ENCODE measurements at regions not wholly inside any gene's neighbourhood (a gene's known extent, or its start where the extent isn't known, plus 50 kb on each side); places are given as distances from the start of the nearest gene placed in this dataset.

DNA sequence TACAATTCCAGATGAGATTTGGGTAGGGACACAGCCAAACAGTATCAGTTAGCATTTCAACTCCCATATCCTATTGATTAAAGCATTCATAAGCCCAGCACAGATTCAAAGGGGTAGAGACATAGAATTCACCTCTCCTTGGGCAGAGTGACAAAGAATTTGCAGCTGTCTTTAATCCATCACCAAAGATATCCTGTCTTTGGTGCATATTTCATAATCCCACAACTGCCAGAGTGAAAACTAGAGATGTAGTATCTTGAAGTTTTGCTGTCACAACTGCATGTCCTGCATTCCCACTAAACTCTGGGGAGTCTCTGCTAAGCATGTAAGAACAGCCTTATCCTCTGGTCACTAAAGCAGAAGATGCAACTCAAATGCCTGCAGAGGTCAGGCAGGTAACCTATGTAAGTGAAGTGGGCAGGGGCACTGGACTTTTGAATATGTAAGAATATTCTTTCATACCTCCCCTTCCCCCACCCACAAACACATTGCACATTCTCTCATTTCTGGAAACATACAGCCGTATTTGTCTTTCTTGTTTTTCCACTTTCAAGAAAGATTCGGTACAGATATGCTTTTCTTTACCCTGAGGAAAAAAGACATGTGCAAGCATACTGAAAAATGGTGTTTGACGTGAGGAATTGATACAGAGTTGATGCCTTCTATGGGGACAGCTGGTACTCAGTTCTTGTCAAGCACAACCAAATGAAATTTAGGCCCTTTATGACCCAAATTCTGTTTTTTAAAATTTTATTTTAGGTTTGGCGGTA lies 283.1 kb downstream of the SP3 start:
- Histone ChIP-seq H3K27ac (no peak overlapping the region), H3K4me1 (no peaks in the 10 kb centered on the region), H3K27me3 (no peaks in the 10 kb centered on the region), H3K4me3 (no peak overlapping the region), H3K9me3 (peaks cover 3 to 11% of the 10 kb centered on the region in 2 donors), H3K36me3 (no peaks in the 10 kb centered on the region)
- intact Hi-C loops (cut with DNase I; ENCODE audit: low total_unique reads): no loop called here
- no peak for TF ChIP-seq POLR2AphosphoS5 (IDR thresholded peaks at IDR 0.05)
- no peak for DNase-seq (ENCODE audit: low spot score in 2 of 2)

DNA sequence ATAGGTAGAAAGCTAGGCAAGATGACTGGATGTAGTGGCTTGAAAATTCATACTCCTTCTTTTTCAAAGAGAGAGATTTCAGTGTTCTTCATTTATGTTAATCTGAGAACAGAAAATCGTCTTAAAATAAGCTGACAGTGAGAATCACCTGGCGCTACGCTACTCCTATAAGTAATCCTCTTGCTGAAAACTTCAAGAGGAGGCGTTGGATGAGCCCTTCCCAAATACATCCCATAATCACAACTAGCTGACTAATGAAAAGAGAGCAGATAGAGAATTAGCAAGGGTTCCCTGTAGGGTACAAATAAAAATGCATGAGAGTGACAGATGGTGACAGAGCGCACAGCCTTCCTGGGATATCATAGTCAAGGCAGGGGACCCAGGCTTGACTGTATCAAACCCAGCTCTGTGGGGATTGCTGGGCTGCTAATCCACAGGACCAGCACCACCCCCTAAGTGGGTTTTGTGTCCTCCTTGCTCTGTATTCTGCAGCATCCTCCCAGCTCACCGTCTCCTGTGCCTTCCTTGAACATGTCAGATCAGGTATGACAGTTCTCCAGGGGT lies 280.2 kb downstream of the SP3 start:
- no peak for DNase-seq (ENCODE audit: low spot score in 2 of 2)
- Histone ChIP-seq H3K27me3 (no peaks in the 10 kb centered on the region), H3K9me3 (peaks cover 3 to 11% of the 10 kb centered on the region in 2 donors), H3K4me1 (no peaks in the 10 kb centered on the region), H3K4me3 (no peak overlapping the region), H3K27ac (no peak overlapping the region), H3K36me3 (no peaks in the 10 kb centered on the region)
- intact Hi-C loops (cut with DNase I; ENCODE audit: low total_unique reads): no loop called here
- TF ChIP-seq POLR2A (IDR thresholded peaks at IDR 0.05) (no peak), POLR2AphosphoS5 (IDR thresholded peaks at IDR 0.05) (no peak)
- TF ChIP-seq, protein P1, sequence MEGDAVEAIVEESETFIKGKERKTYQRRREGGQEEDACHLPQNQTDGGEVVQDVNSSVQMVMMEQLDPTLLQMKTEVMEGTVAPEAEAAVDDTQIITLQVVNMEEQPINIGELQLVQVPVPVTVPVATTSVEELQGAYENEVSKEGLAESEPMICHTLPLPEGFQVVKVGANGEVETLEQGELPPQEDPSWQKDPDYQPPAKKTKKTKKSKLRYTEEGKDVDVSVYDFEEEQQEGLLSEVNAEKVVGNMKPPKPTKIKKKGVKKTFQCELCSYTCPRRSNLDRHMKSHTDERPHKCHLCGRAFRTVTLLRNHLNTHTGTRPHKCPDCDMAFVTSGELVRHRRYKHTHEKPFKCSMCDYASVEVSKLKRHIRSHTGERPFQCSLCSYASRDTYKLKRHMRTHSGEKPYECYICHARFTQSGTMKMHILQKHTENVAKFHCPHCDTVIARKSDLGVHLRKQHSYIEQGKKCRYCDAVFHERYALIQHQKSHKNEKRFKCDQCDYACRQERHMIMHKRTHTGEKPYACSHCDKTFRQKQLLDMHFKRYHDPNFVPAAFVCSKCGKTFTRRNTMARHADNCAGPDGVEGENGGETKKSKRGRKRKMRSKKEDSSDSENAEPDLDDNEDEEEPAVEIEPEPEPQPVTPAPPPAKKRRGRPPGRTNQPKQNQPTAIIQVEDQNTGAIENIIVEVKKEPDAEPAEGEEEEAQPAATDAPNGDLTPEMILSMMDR (IDR thresholded peaks at IDR 0.05): no peak

DNA sequence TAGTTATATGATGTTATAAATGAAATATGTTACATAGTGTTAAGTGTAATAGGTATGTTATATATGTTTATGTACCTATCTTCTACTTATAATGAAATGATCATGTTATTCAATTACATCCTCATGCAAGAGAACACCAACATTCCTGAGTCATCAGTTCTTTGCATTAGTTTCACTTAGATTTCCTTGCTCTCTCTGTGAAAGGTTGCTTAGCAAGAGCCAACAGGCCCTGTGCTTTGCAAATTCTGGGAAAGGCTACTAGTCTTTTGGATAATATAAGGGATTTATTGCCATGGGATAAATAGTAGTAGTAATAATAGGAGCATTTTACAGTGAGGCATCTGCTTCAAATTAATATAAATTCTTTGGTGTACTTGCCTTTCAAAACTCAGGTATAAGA lies 274.8 kb downstream of the SP3 start:
- intact Hi-C loops (cut with DNase I; ENCODE audit: low total_unique reads): no loop called here
- H3K36me3 ChIP-seq: no peaks in the 10 kb centered on the region
- no peak overlapping the region for H3K4me3 ChIP-seq
- no peak for DNase-seq (ENCODE audit: low spot score in 2 of 2)
- H3K27me3 ChIP-seq: no peaks in the 10 kb centered on the region
- H3K27ac ChIP-seq: no peak overlapping the region
- no peaks in the 10 kb centered on the region for H3K4me1 ChIP-seq
- H3K9me3 ChIP-seq: no peaks in the 10 kb centered on the region
- TF ChIP-seq POLR2A (IDR thresholded peaks at IDR 0.05) (no peak), POLR2AphosphoS5 (IDR thresholded peaks at IDR 0.05) (no peak)
- TF ChIP-seq, protein P1 (IDR thresholded peaks at IDR 0.05): no peak

DNA sequence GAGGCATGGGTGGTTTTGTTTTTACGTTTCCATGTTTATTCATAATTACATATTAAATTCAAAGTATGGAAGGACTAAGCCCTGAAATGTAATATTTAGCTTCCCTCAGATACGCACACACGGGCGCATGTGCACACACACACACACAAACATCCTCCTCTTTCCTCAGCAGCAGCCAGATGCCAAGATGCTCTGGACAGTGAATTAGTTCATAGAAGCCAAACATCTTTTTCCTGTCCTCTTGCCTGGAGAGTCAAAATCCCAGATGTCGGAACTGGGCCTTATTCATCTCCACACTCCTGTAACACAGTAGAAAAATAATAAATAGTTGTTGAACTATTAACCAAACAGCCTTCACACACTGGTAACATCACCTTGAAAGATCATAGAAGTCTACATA lies 273.1 kb downstream of the SP3 start:
- Histone ChIP-seq H3K27me3 (no peaks in the 10 kb centered on the region), H3K27ac (no peak overlapping the region), H3K9me3 (no peaks in the 10 kb centered on the region), H3K4me1 (no peaks in the 10 kb centered on the region), H3K4me3 (no peak overlapping the region), H3K36me3 (no peaks in the 10 kb centered on the region)
- DNase-seq (ENCODE audit: low spot score in 2 of 2): no peak
- no peak for TF ChIP-seq POLR2A (IDR thresholded peaks at IDR 0.05)
- TF ChIP-seq POLR2AphosphoS5 (IDR thresholded peaks at IDR 0.05): no peak
- TF ChIP-seq, protein P1 (IDR thresholded peaks at IDR 0.05): no peak
- intact Hi-C loops (cut with DNase I; ENCODE audit: low total_unique reads): no loop called here

DNA sequence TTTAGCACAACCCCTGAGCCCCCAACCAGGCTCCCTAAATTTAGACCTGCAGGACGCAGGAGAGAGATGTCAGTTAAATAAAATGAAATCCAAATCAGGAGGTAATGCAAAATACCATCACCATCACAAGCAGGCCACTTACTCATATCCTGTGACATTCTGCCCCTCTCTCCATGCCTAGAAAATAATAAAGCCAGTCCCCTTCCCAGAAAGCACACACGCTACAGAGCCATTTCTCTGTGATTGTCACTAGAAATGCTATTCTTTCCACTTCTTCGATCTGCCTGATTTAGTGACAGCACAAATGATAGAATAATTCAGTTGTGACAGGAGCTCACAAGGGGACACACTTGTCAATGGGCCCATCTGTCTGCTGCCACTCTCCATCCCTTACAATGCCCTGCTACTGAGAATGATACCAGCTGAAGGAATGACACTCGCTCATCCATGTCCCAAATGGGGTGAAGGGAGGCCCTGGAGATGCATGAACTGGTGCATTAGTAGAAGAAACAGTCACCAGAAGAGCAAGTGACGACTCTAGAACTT lies 272.1 kb downstream of the SP3 start:
- DNase-seq (ENCODE audit: low spot score in 2 of 2): no peak
- Histone ChIP-seq H3K27me3 (no peaks in the 10 kb centered on the region), H3K36me3 (no peaks in the 10 kb centered on the region), H3K9me3 (no peaks in the 10 kb centered on the region), H3K27ac (no peak overlapping the region), H3K4me1 (no peaks in the 10 kb centered on the region), H3K4me3 (no peak overlapping the region)
- intact Hi-C loops (cut with DNase I; ENCODE audit: low total_unique reads): no loop called here
- TF ChIP-seq POLR2AphosphoS5 (IDR thresholded peaks at IDR 0.05) (no peak), POLR2A (IDR thresholded peaks at IDR 0.05) (no peak)
- TF ChIP-seq, protein P1 (IDR thresholded peaks at IDR 0.05): no peak
